Fibroblast of mammary gland (primary cell): ENCODE measurements at regions not wholly inside any gene's neighbourhood (a gene's known extent, or its start where the extent isn't known, plus 50 kb on each side); places are given as distances from the start of the nearest gene placed in this dataset.

ENCODE experiments used
- DNase-seq: peaks from one replicate; pipeline ENCODE4 v3.0.0-alpha.2; 2010; ENCODE audit warnings: low read depth
- H3K4me3 ChIP-seq: 2 replicates; pipeline ENCODE4 v1.5.1; 2011; ENCODE audit warnings: low read depth, mild to moderate bottlenecking, low read length, moderate library complexity; ENCODE audit not compliant: control insufficient read depth
- CTCF ChIP-seq: conservative IDR thresholded peaks from 2 replicates; pipeline ENCODE4 v1.5.1; 2011; ENCODE audit warnings: low read depth, low read length, inconsistent platforms; ENCODE audit not compliant: control insufficient read depth, insufficient read depth

- no peak overlapping the region for H3K4me3 ChIP-seq
- no peak for TF ChIP-seq CTCF
- DNase-seq: no peak
These were observed 1097.2 kb upstream of the GJE1 start for GRCh38 chr6:141035312-141036200.

- no peak for TF ChIP-seq CTCF
- peak; percentile 45 for DNase-seq
- no peak overlapping the region for H3K4me3 ChIP-seq
These were observed 1099.6 kb upstream of the GJE1 start for GRCh38 chr6:141033101-141033500.

DNA sequence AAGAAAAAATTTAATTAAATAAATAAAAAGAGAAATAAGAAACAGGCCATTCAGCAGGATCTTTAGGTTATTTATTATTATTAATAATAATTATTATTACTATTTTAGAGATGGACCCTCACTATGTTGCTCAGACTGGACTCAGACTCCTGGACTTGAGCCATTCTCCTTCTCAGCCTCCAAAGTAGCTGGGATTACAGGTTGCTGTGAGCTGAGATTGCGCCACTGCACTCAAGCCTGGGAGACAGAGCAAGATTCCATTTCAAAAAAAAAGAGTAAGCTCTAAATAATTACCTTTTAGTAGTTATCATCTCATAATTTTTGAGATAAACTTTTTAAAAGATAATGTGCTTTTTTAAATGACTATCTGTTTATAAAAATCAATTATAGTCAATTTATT lies 1102.8 kb upstream of the GJE1 start:
- no peak overlapping the region for H3K4me3 ChIP-seq
- DNase-seq: no peak
- no peak for TF ChIP-seq CTCF

GRCh38 chr6:141028791-141029280 lies 1103.9 kb upstream of the GJE1 start:
- DNase-seq: no peak
- no peak overlapping the region for H3K4me3 ChIP-seq
- TF ChIP-seq CTCF: no peak

DNA sequence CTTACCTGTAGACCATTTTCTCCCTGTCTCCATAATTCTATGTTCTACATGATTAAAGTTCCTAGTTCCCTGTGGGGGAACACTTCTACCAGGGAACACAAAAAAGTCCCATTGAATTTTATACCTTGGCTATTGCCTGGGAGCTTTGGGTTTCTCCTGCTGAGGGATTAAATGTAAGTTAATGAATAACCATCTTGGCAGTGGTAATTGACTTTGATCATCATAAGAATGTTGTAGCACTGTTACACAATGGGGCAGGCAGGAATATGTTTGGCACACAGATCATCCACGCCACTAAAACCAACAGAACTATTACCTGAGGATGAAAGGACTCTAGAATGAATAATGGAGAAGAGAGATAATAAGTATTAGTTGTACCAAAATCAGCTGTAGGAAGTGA lies 1106.2 kb upstream of the GJE1 start:
- TF ChIP-seq CTCF: no peak
- no peak overlapping the region for H3K4me3 ChIP-seq
- no peak for DNase-seq

GRCh38 chr6:141024526-141024925 lies 1108.2 kb upstream of the GJE1 start:
- H3K4me3 ChIP-seq: no peak overlapping the region
- DNase-seq: peak; percentile 18
- TF ChIP-seq CTCF: no peak
